ENCODE measurements at regions not wholly inside any gene's neighbourhood (a gene's known extent, or its start where the extent isn't known, plus 50 kb on each side); places are given as distances from the start of the nearest gene placed in this dataset.
A peak's percentile ranks its signal among the peaks of the same experiment; 100 is the strongest.

DNA sequence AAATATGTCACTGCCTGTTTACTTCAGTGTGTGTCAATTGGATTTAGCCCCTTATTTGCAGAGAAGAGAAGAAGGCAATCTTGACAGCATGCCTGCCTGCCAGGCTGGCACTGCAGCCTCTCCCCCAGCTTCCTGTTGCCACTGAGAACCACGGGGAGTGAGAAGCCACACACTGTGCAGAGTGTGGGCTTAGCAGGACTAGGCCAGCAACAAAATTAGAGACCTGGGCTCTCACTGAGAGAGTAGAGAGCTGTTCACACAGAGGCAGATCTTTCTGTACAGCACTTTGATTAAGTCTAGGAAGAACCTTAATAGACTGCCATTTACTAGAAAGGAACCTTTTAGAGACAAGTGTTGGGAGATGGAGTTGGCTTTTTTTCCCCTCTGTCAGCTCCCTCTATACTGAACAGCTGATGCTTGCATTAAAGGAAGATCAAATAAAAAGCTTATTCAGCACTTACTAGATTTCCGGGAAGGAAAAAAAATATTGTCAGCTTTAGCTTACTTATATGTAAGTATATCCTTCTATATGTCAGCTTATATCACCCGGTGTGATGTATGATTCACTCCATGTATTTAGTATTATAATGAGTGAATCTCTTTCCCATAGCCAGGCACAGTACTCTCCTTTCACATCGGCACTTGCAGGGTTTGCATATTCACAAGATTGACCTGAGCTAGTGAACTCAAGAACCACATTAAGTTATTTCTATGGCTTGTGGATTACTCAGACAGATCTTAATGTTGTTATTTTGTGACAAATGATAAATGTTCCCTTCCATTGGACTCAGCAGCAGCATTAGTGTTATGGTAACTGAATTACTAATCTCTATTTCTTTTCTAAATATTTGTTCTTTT is 851.0 kb upstream of the EPHA7 start:
- WGBS, 2 donors: 68 to 74% methylated on average over 4 of the region's 4 CpGs
- Histone ChIP-seq H3K27ac (no peak overlapping the region), H3K4me3 (no peak overlapping the region), H3K27me3 (no peaks in the 10 kb centered on the region), H3K9me3 (no peaks in the 10 kb centered on the region), H3K36me3 (ENCODE audit: low read depth, missing control alignments) (no peaks in the 10 kb centered on the region), H3K4me1 (no peaks in the 10 kb centered on the region)
- peak; percentile 16 for DNase-seq
- TF ChIP-seq POLR2A (IDR thresholded peaks at IDR 0.05): no peak
- TF ChIP-seq, protein P1, sequence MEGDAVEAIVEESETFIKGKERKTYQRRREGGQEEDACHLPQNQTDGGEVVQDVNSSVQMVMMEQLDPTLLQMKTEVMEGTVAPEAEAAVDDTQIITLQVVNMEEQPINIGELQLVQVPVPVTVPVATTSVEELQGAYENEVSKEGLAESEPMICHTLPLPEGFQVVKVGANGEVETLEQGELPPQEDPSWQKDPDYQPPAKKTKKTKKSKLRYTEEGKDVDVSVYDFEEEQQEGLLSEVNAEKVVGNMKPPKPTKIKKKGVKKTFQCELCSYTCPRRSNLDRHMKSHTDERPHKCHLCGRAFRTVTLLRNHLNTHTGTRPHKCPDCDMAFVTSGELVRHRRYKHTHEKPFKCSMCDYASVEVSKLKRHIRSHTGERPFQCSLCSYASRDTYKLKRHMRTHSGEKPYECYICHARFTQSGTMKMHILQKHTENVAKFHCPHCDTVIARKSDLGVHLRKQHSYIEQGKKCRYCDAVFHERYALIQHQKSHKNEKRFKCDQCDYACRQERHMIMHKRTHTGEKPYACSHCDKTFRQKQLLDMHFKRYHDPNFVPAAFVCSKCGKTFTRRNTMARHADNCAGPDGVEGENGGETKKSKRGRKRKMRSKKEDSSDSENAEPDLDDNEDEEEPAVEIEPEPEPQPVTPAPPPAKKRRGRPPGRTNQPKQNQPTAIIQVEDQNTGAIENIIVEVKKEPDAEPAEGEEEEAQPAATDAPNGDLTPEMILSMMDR (IDR thresholded peaks at IDR 0.05): no peak
- intact Hi-C loops (cut with DNase I; ENCODE audit: low total_unique reads): no loop called here

GRCh38 chr6:94269256-94269655 is 849.9 kb upstream of the EPHA7 start:
- Histone ChIP-seq H3K27ac (no peak overlapping the region), H3K27me3 (no peaks in the 10 kb centered on the region), H3K4me1 (no peaks in the 10 kb centered on the region), H3K4me3 (no peak overlapping the region), H3K36me3 (ENCODE audit: low read depth, missing control alignments) (no peaks in the 10 kb centered on the region), H3K9me3 (no peaks in the 10 kb centered on the region)
- no peak for DNase-seq
- intact Hi-C loops (cut with DNase I; ENCODE audit: low total_unique reads): no loop called here
- TF ChIP-seq, protein P1 (IDR thresholded peaks at IDR 0.05): no peak
- no peak for TF ChIP-seq POLR2A (IDR thresholded peaks at IDR 0.05)

DNA sequence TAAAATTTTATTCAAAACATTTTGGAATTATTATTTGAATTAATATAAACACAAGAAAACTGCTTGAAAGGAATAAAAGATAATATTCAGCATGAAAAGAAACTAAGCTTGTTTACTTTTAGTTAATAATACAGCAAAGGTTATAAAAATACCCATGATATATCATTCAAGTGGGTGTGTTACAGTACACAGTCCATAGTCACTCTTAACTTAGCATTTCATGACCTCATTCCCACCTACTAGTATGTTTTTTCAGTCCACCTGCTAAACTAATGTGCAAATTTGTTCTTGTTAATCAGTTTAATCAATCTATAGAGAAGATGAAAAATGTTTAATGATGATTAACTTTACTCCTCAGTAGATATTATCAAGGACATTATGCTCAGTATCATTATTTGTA is 841.4 kb upstream of the EPHA7 start:
- no peaks in the 10 kb centered on the region for H3K9me3 ChIP-seq
- H3K4me3 ChIP-seq: no peak overlapping the region
- no peaks in the 10 kb centered on the region for H3K27me3 ChIP-seq
- H3K27ac ChIP-seq: no peak overlapping the region
- no peaks in the 10 kb centered on the region for H3K4me1 ChIP-seq
- no peak for TF ChIP-seq POLR2A (IDR thresholded peaks at IDR 0.05)
- TF ChIP-seq, protein P1 (IDR thresholded peaks at IDR 0.05): no peak
- no peaks in the 10 kb centered on the region for H3K36me3 ChIP-seq (ENCODE audit: low read depth, missing control alignments)
- no peak for DNase-seq
- intact Hi-C loops (cut with DNase I; ENCODE audit: low total_unique reads): no loop called here

DNA sequence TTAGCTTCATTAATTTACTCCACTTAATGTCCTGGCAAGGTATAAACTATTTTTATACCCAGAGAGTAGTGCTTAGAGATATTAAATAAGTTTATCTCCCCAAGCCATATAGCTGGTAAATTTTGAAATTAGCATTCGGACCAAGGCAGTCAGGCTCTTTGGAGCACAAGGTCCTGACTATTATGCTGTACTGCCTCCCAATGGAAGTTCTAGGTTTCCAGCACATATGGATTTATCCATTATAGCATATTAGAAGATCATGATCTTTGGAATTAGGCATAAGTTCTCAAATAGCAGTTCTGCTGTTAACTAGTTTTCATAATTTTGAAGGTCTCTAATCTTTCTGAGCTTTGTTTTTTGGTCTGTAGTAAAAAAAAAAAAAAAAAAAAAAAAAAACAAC is 835.3 kb upstream of the EPHA7 start:
- no peaks in the 10 kb centered on the region for H3K9me3 ChIP-seq
- H3K4me3 ChIP-seq: no peak overlapping the region
- no peaks in the 10 kb centered on the region for H3K27me3 ChIP-seq
- H3K27ac ChIP-seq: no peak overlapping the region
- TF ChIP-seq, protein P1 (IDR thresholded peaks at IDR 0.05): no peak
- TF ChIP-seq POLR2A (IDR thresholded peaks at IDR 0.05): no peak
- H3K36me3 ChIP-seq (ENCODE audit: low read depth, missing control alignments): no peaks in the 10 kb centered on the region
- no peaks in the 10 kb centered on the region for H3K4me1 ChIP-seq
- DNase-seq: no peak
- intact Hi-C loops (cut with DNase I; ENCODE audit: low total_unique reads): no loop called here
- 86 to 88% methylated on average over 1 of the region's 1 CpG for WGBS, 2 donors

GRCh38 chr6:94251878-94252277 is 832.5 kb upstream of the EPHA7 start:
- Histone ChIP-seq H3K27ac (no peak overlapping the region), H3K4me1 (no peaks in the 10 kb centered on the region), H3K4me3 (no peak overlapping the region), H3K36me3 (ENCODE audit: low read depth, missing control alignments) (no peaks in the 10 kb centered on the region), H3K27me3 (no peaks in the 10 kb centered on the region), H3K9me3 (no peaks in the 10 kb centered on the region)
- TF ChIP-seq, protein P1 (IDR thresholded peaks at IDR 0.05): no peak
- no peak for TF ChIP-seq POLR2A (IDR thresholded peaks at IDR 0.05)
- intact Hi-C loops (cut with DNase I; ENCODE audit: low total_unique reads): no loop called here
- no peak for DNase-seq
